A673 (cell line): ENCODE measurements at regions not wholly inside any gene's neighbourhood (a gene's known extent, or its start where the extent isn't known, plus 50 kb on each side); places are given as distances from the start of the nearest gene placed in this dataset.

Source experiments
- BruUV-seq: library from RNA; stranded (reverse); fragments of 400-500 nt; replicated peaks from 2 replicates; lab custom pipeline; 2021; lab: Mats Ljungman, UMichigan
- CTCF ChIA-PET: fragments of 300-600 bp; sonication (Branson Sonifier 250); formaldehyde crosslinking; loops from one replicate; lab custom pipeline; 2022; ENCODE audit warnings: antibody characterized with exemption; lab: Charles Lee
- POLR2A ChIA-PET: fragments of 300-600 bp; sonication (Branson Sonifier 250); formaldehyde crosslinking; loops from one replicate; lab custom pipeline; 2022; ENCODE audit warnings: antibody characterized with exemption; ENCODE audit not compliant: low non-redundant PET; lab: Charles Lee
- DNase-seq: peaks from one replicate; pipeline ENCODE4 v3.0.0-alpha.2; 2015; ENCODE audit warnings: low spot score
- H3K27ac ChIP-seq: fragments of 200-600 bp; sonication (generic); 2 replicates; pipeline ENCODE4 v1.5.1; 2016; ENCODE audit warnings: mixed run types, low read depth, mild to moderate bottlenecking, mixed read lengths, antibody characterized with exemption, low read length; ENCODE audit not compliant: poor library complexity, severe bottlenecking
- H3K27me3 ChIP-seq: fragments of 200-600 bp; sonication (generic); replicated peaks from 2 replicates; pipeline ENCODE4 v1.6.1; 2017; ENCODE audit warnings: mixed run types, low read depth, mild to moderate bottlenecking, mixed read lengths, antibody characterized with exemption, low read length; ENCODE audit not compliant: insufficient read depth, poor library complexity
- H3K36me3 ChIP-seq: fragments of 200-600 bp; sonication (generic); 2 replicates; pipeline ENCODE4 v1.6.1; 2016; ENCODE audit warnings: mixed run types, mild to moderate bottlenecking, mixed read lengths, antibody characterized with exemption, low read length; ENCODE audit not compliant: insufficient read depth, poor library complexity, severe bottlenecking
- H3K4me1 ChIP-seq: fragments of 200-600 bp; sonication (generic); 2 replicates; pipeline ENCODE4 v1.6.1; 2017; ENCODE audit warnings: mixed run types, mild to moderate bottlenecking, mixed read lengths, antibody characterized with exemption, low read length; ENCODE audit not compliant: insufficient read depth, poor library complexity, severe bottlenecking
- H3K4me3 ChIP-seq: fragments of 200-600 bp; sonication (generic); 2 replicates; pipeline ENCODE4 v1.5.1; 2016; ENCODE audit warnings: low read depth, mixed run types, mild to moderate bottlenecking, mixed read lengths, low read length; ENCODE audit not compliant: poor library complexity, severe bottlenecking
- H3K9me3 ChIP-seq: fragments of 200-600 bp; sonication (generic); 2 replicates; pipeline ENCODE4 v1.6.1; 2016; ENCODE audit warnings: mixed run types, low read depth, mild to moderate bottlenecking, mixed read lengths, antibody characterized with exemption, low read length; ENCODE audit not compliant: poor library complexity, severe bottlenecking
- CTCF ChIP-seq: fragments of 300-800, 200-600 bp; sonication (generic); conservative IDR thresholded peaks from 2 replicates; pipeline ENCODE4 v1.5.1; 2017; ENCODE audit warnings: low read depth, mild to moderate bottlenecking, antibody characterized with exemption, low read length, moderate library complexity, mixed read lengths
- EZH2 ChIP-seq: fragments of 200-600 bp; sonication (generic); IDR thresholded peaks from 2 replicates; pipeline ENCODE4 v1.6.1; 2017; ENCODE audit warnings: borderline replicate concordance, low read depth, mild to moderate bottlenecking, mixed read lengths, antibody characterized with exemption, low read length; ENCODE audit not compliant: poor library complexity, severe bottlenecking
- intact Hi-C: fragments of 100-400 bp; cut with micrococcal nuclease; formaldehyde crosslinking; loops from one replicate; pipeline ENCODE4 v1.10.0; 2022; ENCODE audit not compliant: unreplicated experiment

- POLR2A ChIA-PET, result interaction anchor here (0.5 kb wide), 1 partner anchor 163 kb away, joined by 3 read pairs; no protein-coding TSS in a partner anchor
- Histone ChIP-seq H3K27ac (no peak overlapping the region), H3K4me1 (no peaks in the 10 kb centered on the region), H3K4me3 (no peak overlapping the region), H3K36me3 (no peaks in the 10 kb centered on the region), H3K9me3 (no peaks in the 10 kb centered on the region), H3K27me3 (no peaks in the 10 kb centered on the region)
- no peak for TF ChIP-seq EZH2
- no peak for TF ChIP-seq CTCF
- no peak for DNase-seq
- CTCF ChIA-PET, result no interaction called here
- BruUV-seq, result no TSS peak
- intact Hi-C loops, result no loop called here
These were observed 49.9 kb upstream of the KLF13 start for GRCh38 chr15:31276596-31277298.
